Peyer's patch (tissue), 4 donors: ENCODE measurements at regions not wholly inside any gene's neighbourhood (a gene's known extent, or its start where the extent isn't known, plus 50 kb on each side); places are given as distances from the start of the nearest gene placed in this dataset.

Experiments used
- DNase-seq, 3 donors: peaks; one replicate each; pipeline ENCODE4 v3.0.0-alpha.2; 2017 to 2019
- H3K27ac ChIP-seq, 4 donors: fragments of 200-600 bp; sonication (generic); one replicate each; pipeline ENCODE4 v1.5.1; 2016 to 2019
- H3K27me3 ChIP-seq, 2 donors: fragments of 200-600 bp; sonication (generic); one replicate each; pipeline ENCODE4 v1.5.1; 2019
- H3K36me3 ChIP-seq, 3 donors: fragments of 200-600 bp; sonication (generic); one replicate each; pipeline ENCODE4 v1.5.1; 2016 to 2019
- H3K4me1 ChIP-seq, 4 donors: fragments of 200-600 bp; sonication (generic); one replicate each; pipeline ENCODE4 v1.5.1; 2016 to 2019
- H3K4me3 ChIP-seq, 4 donors: fragments of 200-600 bp; sonication (generic); 1 replicate in 3 of 4; 2 replicates in 1 of 4; pipeline ENCODE4 v1.5.1; 2016 to 2019; ENCODE audit warnings: mild to moderate bottlenecking in 1 of 4
- H3K9me3 ChIP-seq, 4 donors: fragments of 200-600 bp; sonication (generic); one replicate each; pipeline ENCODE4 v1.5.1; 2016 to 2019; ENCODE audit warnings: mild to moderate bottlenecking in 1 of 4
- CTCF ChIP-seq, 6 experiments: fragments of 450-650 bp in 4 of 6; fragments of 200-600 bp in 2 of 6; sonication (generic) in 1 of 6; IDR thresholded peaks; one replicate each; pipeline ENCODE4 v1.5.1; 2017 to 2019; ENCODE audit warnings: antibody characterized with exemption in 6 of 6, mild to moderate bottlenecking in 3 of 6, moderate library complexity in 1 of 6
- POLR2A ChIP-seq, 2 donors: fragments of 450-650 bp; IDR thresholded peaks; one replicate each; pipeline ENCODE4 v1.5.1; 2017; ENCODE audit warnings: antibody characterized with exemption in 2 of 2, mild to moderate bottlenecking in 2 of 2, moderate library complexity in 2 of 2

- Histone ChIP-seq H3K4me1 (peaks cover 0 to 39% (median 24%) of the 10 kb centered on the region in 4 donors), H3K36me3 (no peaks in the 10 kb centered on the region), H3K27me3 (peaks cover 0 to 5% of the 10 kb centered on the region in 2 donors), H3K27ac (peak overlapping the region in 3 of 4 donors; percentile 25 to 74 (median 72)), H3K4me3 (peak overlapping the region; percentile 27 to 67 (median 58)), H3K9me3 (no peaks in the 10 kb centered on the region)
- no peak for TF ChIP-seq CTCF (IDR thresholded peaks at IDR 0.05)
- TF ChIP-seq POLR2A (IDR thresholded peaks at IDR 0.05), result no peak
- DNase-seq, result peak in 1 of 3 donors; percentile 52
Measured at GRCh38 chr4:24471486-24472160, 112.7 kb downstream of the DHX15 start.

GRCh38 chr4:24470666-24471485, 113.5 kb downstream of the DHX15 start:
- H3K4me1 ChIP-seq, result peaks cover 0 to 39% (median 24%) of the 10 kb centered on the region in 4 donors
- peak overlapping the region; percentile 27 to 67 (median 58) for H3K4me3 ChIP-seq
- no peaks in the 10 kb centered on the region for H3K36me3 ChIP-seq
- TF ChIP-seq CTCF (IDR thresholded peaks at IDR 0.05) (no peak), POLR2A (IDR thresholded peaks at IDR 0.05) (no peak)
- peaks cover 0 to 5% of the 10 kb centered on the region in 2 donors for H3K27me3 ChIP-seq
- peak in 1 of 3 donors; percentile 52 for DNase-seq
- H3K9me3 ChIP-seq, result no peaks in the 10 kb centered on the region
- peak overlapping the region in 3 of 4 donors; percentile 25 to 74 (median 72) for H3K27ac ChIP-seq

- DNase-seq, result no peak
- peaks cover 0 to 5% of the 10 kb centered on the region in 2 donors for H3K27me3 ChIP-seq
- H3K9me3 ChIP-seq, result no peaks in the 10 kb centered on the region
- H3K4me3 ChIP-seq, result no peak overlapping the region
- TF ChIP-seq CTCF (IDR thresholded peaks at IDR 0.05), result no peak
- no peak for TF ChIP-seq POLR2A (IDR thresholded peaks at IDR 0.05)
- H3K4me1 ChIP-seq, result peaks cover 0 to 34% (median 20%) of the 10 kb centered on the region in 4 donors
- H3K36me3 ChIP-seq, result no peaks in the 10 kb centered on the region
- H3K27ac ChIP-seq, result no peak overlapping the region
Measured at GRCh38 chr4:24468071-24468470, 116.3 kb downstream of the DHX15 start.

- TF ChIP-seq CTCF (IDR thresholded peaks at IDR 0.05) (no peak), POLR2A (IDR thresholded peaks at IDR 0.05) (no peak)
- Histone ChIP-seq H3K9me3 (no peaks in the 10 kb centered on the region), H3K36me3 (no peaks in the 10 kb centered on the region), H3K4me1 (peaks cover 0 to 5% (median 0%) of the 10 kb centered on the region in 4 donors), H3K4me3 (no peak overlapping the region), H3K27me3 (peaks cover 0 to 2% of the 10 kb centered on the region in 2 donors), H3K27ac (no peak overlapping the region)
- DNase-seq, result no peak
Measured at GRCh38 chr4:24464566-24464965, 119.8 kb downstream of the DHX15 start.

- DNase-seq, result no peak
- Histone ChIP-seq H3K27ac (no peak overlapping the region), H3K9me3 (no peaks in the 10 kb centered on the region), H3K4me1 (no peaks in the 10 kb centered on the region), H3K27me3 (no peaks in the 10 kb centered on the region), H3K36me3 (no peaks in the 10 kb centered on the region), H3K4me3 (no peak overlapping the region)
- no peak for TF ChIP-seq CTCF (IDR thresholded peaks at IDR 0.05)
- TF ChIP-seq POLR2A (IDR thresholded peaks at IDR 0.05), result no peak
Measured at GRCh38 chr4:24456431-24456830, 127.9 kb downstream of the DHX15 start.
